Central memory CD8-positive, alpha-beta T cell (primary cell): ENCODE measurements at regions not wholly inside any gene's neighbourhood (a gene's known extent, or its start where the extent isn't known, plus 50 kb on each side); places are given as distances from the start of the nearest gene placed in this dataset.

Source experiments
- ATAC-seq: fragments of 150-1000 bp; cut with Tn5 transposase; replicated peaks from 2 replicates; pipeline ENCODE4 v1.10.0; 2022; ENCODE audit warnings: mild to moderate bottlenecking, moderate FRiP score, moderate number of reproducible peaks; ENCODE audit not compliant: poor library complexity, severe bottlenecking; ENCODE audit errors: extremely low read depth
- DNase-seq, 2 donors: peaks; one replicate each; pipeline ENCODE4 v3.0.0; 2021; ENCODE audit warnings: low spot score in 2 of 2
- H3K27ac Mint-ChIP-seq: one replicate; pipeline ENCODE4 v1.8.0; 2022; ENCODE audit warnings: low read depth, mild to moderate bottlenecking, moderate library complexity, mixed read lengths
- H3K27me3 Mint-ChIP-seq: one replicate; pipeline ENCODE4 v1.8.0; 2022; ENCODE audit warnings: mixed read lengths
- H3K36me3 Mint-ChIP-seq: one replicate; pipeline ENCODE4 v1.8.0; 2022; ENCODE audit warnings: mild to moderate bottlenecking, moderate library complexity, mixed read lengths; ENCODE audit not compliant: insufficient read depth
- H3K4me1 Mint-ChIP-seq: one replicate; pipeline ENCODE4 v1.8.0; 2022; ENCODE audit warnings: mixed read lengths
- H3K4me3 Mint-ChIP-seq: one replicate; pipeline ENCODE4 v1.8.0; 2022; ENCODE audit warnings: mild to moderate bottlenecking, moderate library complexity, mixed read lengths
- H3K9me3 Mint-ChIP-seq: one replicate; pipeline ENCODE4 v1.8.0; 2022; ENCODE audit warnings: mixed read lengths

GRCh38 chr4:123072060-123072459 is 149.7 kb upstream of the NUDT6 start:
- H3K27ac Mint-ChIP-seq: no peak overlapping the region
- H3K4me1 Mint-ChIP-seq: no peaks in the 10 kb centered on the region
- H3K27me3 Mint-ChIP-seq: no peaks in the 10 kb centered on the region
- H3K9me3 Mint-ChIP-seq: no peaks in the 10 kb centered on the region
- H3K36me3 Mint-ChIP-seq: no peaks in the 10 kb centered on the region
- no peak overlapping the region for H3K4me3 Mint-ChIP-seq
- ATAC-seq: no peak
- DNase-seq: no peak

- Mint-ChIP-seq H3K36me3 (peaks cover 1% of the 10 kb centered on the region), H3K27ac (no peak overlapping the region), H3K9me3 (no peaks in the 10 kb centered on the region), H3K4me3 (no peak overlapping the region), H3K27me3 (no peaks in the 10 kb centered on the region), H3K4me1 (no peaks in the 10 kb centered on the region)
- ATAC-seq (no peak), DNase-seq (no peak)
Observed at GRCh38 chr4:123073650-123074049, 151.3 kb upstream of the NUDT6 start.

GRCh38 chr4:123077330-123077729 is 154.9 kb upstream of the NUDT6 start:
- Mint-ChIP-seq H3K4me1 (no peaks in the 10 kb centered on the region), H3K4me3 (no peak overlapping the region), H3K27me3 (no peaks in the 10 kb centered on the region), H3K27ac (no peak overlapping the region), H3K36me3 (peaks cover 5% of the 10 kb centered on the region), H3K9me3 (no peaks in the 10 kb centered on the region)
- ATAC-seq: no peak
- no peak for DNase-seq

- Mint-ChIP-seq H3K27ac (no peak overlapping the region), H3K4me3 (no peak overlapping the region), H3K27me3 (no peaks in the 10 kb centered on the region), H3K36me3 (peaks cover 7% of the 10 kb centered on the region), H3K4me1 (peaks cover 11% of the 10 kb centered on the region), H3K9me3 (no peaks in the 10 kb centered on the region)
- no peak for ATAC-seq
- DNase-seq: no peak
Observed at GRCh38 chr4:123081971-123082370, 159.6 kb upstream of the NUDT6 start.

GRCh38 chr4:123083646-123084045 is 161.2 kb upstream of the NUDT6 start:
- H3K4me3 Mint-ChIP-seq: no peak overlapping the region
- peaks cover 6% of the 10 kb centered on the region for H3K36me3 Mint-ChIP-seq
- no peaks in the 10 kb centered on the region for H3K27me3 Mint-ChIP-seq
- no peak for ATAC-seq
- DNase-seq: no peak
- H3K27ac Mint-ChIP-seq: no peak overlapping the region
- peaks cover 13% of the 10 kb centered on the region for H3K4me1 Mint-ChIP-seq
- no peaks in the 10 kb centered on the region for H3K9me3 Mint-ChIP-seq

GRCh38 chr4:123088501-123088900 is 166.1 kb upstream of the NUDT6 start:
- Mint-ChIP-seq H3K36me3 (peaks cover 2% of the 10 kb centered on the region), H3K27ac (no peak overlapping the region), H3K9me3 (no peaks in the 10 kb centered on the region), H3K4me3 (no peak overlapping the region), H3K4me1 (peaks cover 11% of the 10 kb centered on the region), H3K27me3 (no peaks in the 10 kb centered on the region)
- ATAC-seq (no peak), DNase-seq (no peak)

- Mint-ChIP-seq H3K27me3 (no peaks in the 10 kb centered on the region), H3K4me1 (peaks cover 8% of the 10 kb centered on the region), H3K27ac (no peak overlapping the region), H3K9me3 (no peaks in the 10 kb centered on the region), H3K4me3 (no peak overlapping the region), H3K36me3 (no peaks in the 10 kb centered on the region)
- ATAC-seq (no peak), DNase-seq (no peak)
Observed at GRCh38 chr4:123090886-123091285, 168.5 kb upstream of the NUDT6 start.

- no peaks in the 10 kb centered on the region for H3K4me1 Mint-ChIP-seq
- H3K4me3 Mint-ChIP-seq: no peak overlapping the region
- no peaks in the 10 kb centered on the region for H3K9me3 Mint-ChIP-seq
- no peaks in the 10 kb centered on the region for H3K36me3 Mint-ChIP-seq
- no peak for ATAC-seq
- H3K27ac Mint-ChIP-seq: no peak overlapping the region
- no peaks in the 10 kb centered on the region for H3K27me3 Mint-ChIP-seq
- DNase-seq: no peak
Observed at GRCh38 chr4:123092586-123092985, 170.2 kb upstream of the NUDT6 start.

GRCh38 chr4:123093236-123093635 is 170.8 kb upstream of the NUDT6 start:
- ATAC-seq: no peak
- Mint-ChIP-seq H3K4me3 (no peak overlapping the region), H3K36me3 (no peaks in the 10 kb centered on the region), H3K9me3 (no peaks in the 10 kb centered on the region), H3K4me1 (no peaks in the 10 kb centered on the region), H3K27me3 (no peaks in the 10 kb centered on the region), H3K27ac (no peak overlapping the region)
- DNase-seq: no peak

GRCh38 chr4:123096038-123096437 is 173.6 kb upstream of the NUDT6 start:
- H3K27me3 Mint-ChIP-seq: no peaks in the 10 kb centered on the region
- DNase-seq (no peak), ATAC-seq (no peak)
- no peak overlapping the region for H3K4me3 Mint-ChIP-seq
- H3K9me3 Mint-ChIP-seq: no peaks in the 10 kb centered on the region
- peaks cover 1% of the 10 kb centered on the region for H3K36me3 Mint-ChIP-seq
- H3K27ac Mint-ChIP-seq: no peak overlapping the region
- no peaks in the 10 kb centered on the region for H3K4me1 Mint-ChIP-seq

GRCh38 chr4:123102897-123103471 is 180.6 kb upstream of the NUDT6 start:
- DNase-seq (no peak), ATAC-seq (no peak)
- Mint-ChIP-seq H3K27me3 (no peaks in the 10 kb centered on the region), H3K27ac (no peak overlapping the region), H3K36me3 (peaks cover 3% of the 10 kb centered on the region), H3K4me1 (no peaks in the 10 kb centered on the region), H3K9me3 (no peaks in the 10 kb centered on the region), H3K4me3 (no peak overlapping the region)

GRCh38 chr4:123104310-123105025 is 182.1 kb upstream of the NUDT6 start:
- no peak for DNase-seq
- Mint-ChIP-seq H3K36me3 (peaks cover 3% of the 10 kb centered on the region), H3K4me1 (no peaks in the 10 kb centered on the region), H3K27ac (no peak overlapping the region), H3K27me3 (no peaks in the 10 kb centered on the region), H3K9me3 (no peaks in the 10 kb centered on the region), H3K4me3 (no peak overlapping the region)
- no peak for ATAC-seq

GRCh38 chr4:123105026-123105420 is 182.6 kb upstream of the NUDT6 start:
- H3K4me3 Mint-ChIP-seq: no peak overlapping the region
- H3K4me1 Mint-ChIP-seq: no peaks in the 10 kb centered on the region
- H3K27me3 Mint-ChIP-seq: no peaks in the 10 kb centered on the region
- H3K27ac Mint-ChIP-seq: no peak overlapping the region
- ATAC-seq: no peak
- H3K36me3 Mint-ChIP-seq: peaks cover 3% of the 10 kb centered on the region
- no peak for DNase-seq
- no peaks in the 10 kb centered on the region for H3K9me3 Mint-ChIP-seq
